ENCODE measurements at regions not wholly inside any gene's neighbourhood (a gene's known extent, or its start where the extent isn't known, plus 50 kb on each side); places are given as distances from the start of the nearest gene placed in this dataset.

GRCh38 chr5:67971223-67971830 is 244.2 kb upstream of the PIK3R1 start:
- Mint-ChIP-seq H3K27me3 (no peaks in the 10 kb centered on the region), H3K36me3 (no peaks in the 10 kb centered on the region), H3K4me1 (no peaks in the 10 kb centered on the region), H3K4me3 (no peak overlapping the region), H3K9me3 (ENCODE audit: low read depth) (no peaks in the 10 kb centered on the region), H3K27ac (no peak overlapping the region)
- DNase-seq = no peak
- no peak for ATAC-seq
- CTCF ChIA-PET = no interaction called here

DNA sequence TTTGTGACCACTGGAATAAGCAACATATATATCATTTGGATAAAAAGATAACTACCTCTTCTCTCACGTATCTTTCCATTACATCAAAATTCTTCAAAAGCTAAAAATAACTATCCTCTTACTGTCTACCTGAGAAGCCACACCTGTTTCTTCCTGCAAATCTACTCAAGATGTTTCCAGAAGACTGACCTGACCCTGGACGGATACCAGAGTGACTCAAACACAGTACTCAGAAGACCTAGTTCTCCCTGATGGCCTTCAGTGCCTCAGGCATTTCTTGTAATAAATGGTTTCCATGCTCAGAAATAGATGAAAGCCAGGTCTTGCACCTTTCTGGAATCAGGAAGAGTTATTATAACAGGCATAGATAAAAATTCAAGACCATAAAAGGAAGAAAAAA is 245.9 kb upstream of the PIK3R1 start:
- Mint-ChIP-seq H3K27me3 (peaks cover 2% of the 10 kb centered on the region), H3K27ac (no peak overlapping the region), H3K4me3 (no peak overlapping the region), H3K4me1 (no peaks in the 10 kb centered on the region), H3K36me3 (no peaks in the 10 kb centered on the region), H3K9me3 (ENCODE audit: low read depth) (no peaks in the 10 kb centered on the region)
- DNase-seq (no peak), ATAC-seq (no peak)
- CTCF ChIA-PET = no interaction called here

GRCh38 chr5:67969176-67969575 is 246.4 kb upstream of the PIK3R1 start:
- Mint-ChIP-seq H3K9me3 (ENCODE audit: low read depth) (no peaks in the 10 kb centered on the region), H3K27ac (no peak overlapping the region), H3K4me1 (no peaks in the 10 kb centered on the region), H3K27me3 (peaks cover 2% of the 10 kb centered on the region), H3K36me3 (no peaks in the 10 kb centered on the region), H3K4me3 (no peak overlapping the region)
- no peak for ATAC-seq
- CTCF ChIA-PET = no interaction called here
- DNase-seq = no peak

GRCh38 chr5:67966712-67967111 is 248.8 kb upstream of the PIK3R1 start:
- peaks cover 5% of the 10 kb centered on the region for H3K27me3 Mint-ChIP-seq
- H3K4me3 Mint-ChIP-seq = no peak overlapping the region
- ATAC-seq (no peak), DNase-seq (no peak)
- CTCF ChIA-PET = no interaction called here
- H3K4me1 Mint-ChIP-seq = no peaks in the 10 kb centered on the region
- no peak overlapping the region for H3K27ac Mint-ChIP-seq
- no peaks in the 10 kb centered on the region for H3K9me3 Mint-ChIP-seq (ENCODE audit: low read depth)
- no peaks in the 10 kb centered on the region for H3K36me3 Mint-ChIP-seq

GRCh38 chr5:67964619-67965018 is 250.9 kb upstream of the PIK3R1 start:
- Mint-ChIP-seq H3K4me3 (no peak overlapping the region), H3K4me1 (no peaks in the 10 kb centered on the region), H3K36me3 (no peaks in the 10 kb centered on the region), H3K27ac (no peak overlapping the region), H3K27me3 (peaks cover 5% of the 10 kb centered on the region), H3K9me3 (ENCODE audit: low read depth) (no peaks in the 10 kb centered on the region)
- DNase-seq (no peak), ATAC-seq (no peak)
- CTCF ChIA-PET = no interaction called here

DNA sequence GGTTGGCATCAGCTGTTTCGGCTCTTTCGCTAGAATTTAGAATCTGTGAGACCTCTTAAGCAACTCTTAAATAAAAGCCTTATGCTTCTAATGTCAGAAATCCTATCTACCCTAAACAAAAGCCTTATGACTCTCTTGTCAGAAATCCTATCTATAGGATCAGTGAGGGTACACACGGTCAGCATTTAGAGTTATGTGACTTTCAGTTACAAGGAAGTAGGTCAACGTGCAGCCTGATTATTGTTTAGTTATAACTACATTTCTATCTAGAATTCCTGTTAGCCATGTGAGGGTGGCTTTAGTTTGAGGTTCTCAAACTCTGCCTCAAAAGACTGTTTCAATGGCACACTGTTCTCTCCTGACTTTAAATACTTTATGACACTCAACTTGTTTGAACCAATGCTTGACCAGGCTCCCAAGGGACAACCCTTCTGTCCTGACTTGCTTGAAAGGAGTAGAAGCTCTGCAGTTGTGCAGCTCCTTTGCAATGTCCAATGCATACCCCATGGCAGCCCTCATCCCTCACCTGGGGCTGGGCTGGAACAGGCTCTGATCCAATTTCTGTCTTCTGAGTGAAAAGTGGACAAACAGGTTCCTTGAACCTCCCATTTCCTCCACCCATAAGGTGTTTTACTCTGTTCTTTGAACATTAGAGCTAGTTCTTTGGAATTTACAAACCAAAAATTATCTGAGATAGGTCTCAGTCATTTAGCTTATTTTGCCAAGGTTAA is 251.6 kb upstream of the PIK3R1 start:
- DNase-seq (no peak), ATAC-seq (no peak)
- no peaks in the 10 kb centered on the region for H3K36me3 Mint-ChIP-seq
- peaks cover 5% of the 10 kb centered on the region for H3K27me3 Mint-ChIP-seq
- CTCF ChIA-PET = no interaction called here
- no peak overlapping the region for H3K27ac Mint-ChIP-seq
- no peak overlapping the region for H3K4me3 Mint-ChIP-seq
- H3K4me1 Mint-ChIP-seq = no peaks in the 10 kb centered on the region
- no peaks in the 10 kb centered on the region for H3K9me3 Mint-ChIP-seq (ENCODE audit: low read depth)

- Mint-ChIP-seq H3K27me3 (peaks cover 5% of the 10 kb centered on the region), H3K9me3 (ENCODE audit: low read depth) (no peaks in the 10 kb centered on the region), H3K36me3 (no peaks in the 10 kb centered on the region), H3K4me1 (no peaks in the 10 kb centered on the region), H3K27ac (no peak overlapping the region), H3K4me3 (no peak overlapping the region)
- no peak for ATAC-seq
- CTCF ChIA-PET = no interaction called here
- DNase-seq = no peak
These were observed 254.6 kb upstream of the PIK3R1 start for GRCh38 chr5:67960939-67961338.

- Mint-ChIP-seq H3K4me1 (no peaks in the 10 kb centered on the region), H3K36me3 (no peaks in the 10 kb centered on the region), H3K27ac (no peak overlapping the region), H3K4me3 (no peak overlapping the region), H3K9me3 (ENCODE audit: low read depth) (no peaks in the 10 kb centered on the region), H3K27me3 (peaks cover 16% of the 10 kb centered on the region)
- ATAC-seq = no peak
- DNase-seq = no peak
- CTCF ChIA-PET = no interaction called here
These were observed 258.2 kb upstream of the PIK3R1 start for GRCh38 chr5:67957374-67957773.

DNA sequence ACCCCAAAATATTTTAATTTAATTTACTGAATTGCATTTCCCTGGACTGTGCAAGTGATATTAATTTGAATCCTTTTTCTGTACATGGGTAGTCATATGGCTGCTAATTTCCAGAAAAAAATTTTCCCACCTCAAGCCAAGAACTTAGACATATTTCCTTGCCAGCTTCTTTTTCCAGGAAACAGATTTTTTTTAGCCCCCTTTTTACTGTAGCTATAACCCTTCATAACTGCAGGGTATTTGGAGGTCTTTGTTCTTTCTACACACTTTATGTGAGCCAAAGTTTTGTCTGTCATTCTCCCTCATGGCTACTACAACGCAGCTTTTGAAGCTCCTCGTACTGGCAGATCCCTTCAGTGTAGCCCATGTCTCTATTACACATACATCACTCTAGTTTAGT is 261.2 kb upstream of the PIK3R1 start:
- no peak for DNase-seq
- H3K36me3 Mint-ChIP-seq = no peaks in the 10 kb centered on the region
- H3K27me3 Mint-ChIP-seq = peaks cover 12% of the 10 kb centered on the region
- CTCF ChIA-PET = no interaction called here
- no peak overlapping the region for H3K27ac Mint-ChIP-seq
- no peak overlapping the region for H3K4me3 Mint-ChIP-seq
- H3K9me3 Mint-ChIP-seq (ENCODE audit: low read depth) = no peaks in the 10 kb centered on the region
- ATAC-seq = no peak
- no peaks in the 10 kb centered on the region for H3K4me1 Mint-ChIP-seq

GRCh38 chr5:67942421-67942820 is 273.1 kb upstream of the PIK3R1 start:
- CTCF ChIA-PET = no interaction called here
- Mint-ChIP-seq H3K36me3 (no peaks in the 10 kb centered on the region), H3K27me3 (peaks cover 12% of the 10 kb centered on the region), H3K4me1 (no peaks in the 10 kb centered on the region), H3K4me3 (no peak overlapping the region), H3K9me3 (ENCODE audit: low read depth) (no peaks in the 10 kb centered on the region), H3K27ac (no peak overlapping the region)
- DNase-seq (no peak), ATAC-seq (no peak)

- ATAC-seq (no peak), DNase-seq (no peak)
- CTCF ChIA-PET = interaction anchor here (0.8 kb wide), 1 partner anchor 14 kb away, joined by 3 read pairs; no protein-coding TSS in a partner anchor
- Mint-ChIP-seq H3K4me3 (no peak overlapping the region), H3K27ac (no peak overlapping the region), H3K36me3 (no peaks in the 10 kb centered on the region), H3K9me3 (ENCODE audit: low read depth) (no peaks in the 10 kb centered on the region), H3K4me1 (no peaks in the 10 kb centered on the region), H3K27me3 (peaks cover 16% of the 10 kb centered on the region)
These were observed 273.7 kb upstream of the PIK3R1 start for GRCh38 chr5:67941614-67942401.

DNA sequence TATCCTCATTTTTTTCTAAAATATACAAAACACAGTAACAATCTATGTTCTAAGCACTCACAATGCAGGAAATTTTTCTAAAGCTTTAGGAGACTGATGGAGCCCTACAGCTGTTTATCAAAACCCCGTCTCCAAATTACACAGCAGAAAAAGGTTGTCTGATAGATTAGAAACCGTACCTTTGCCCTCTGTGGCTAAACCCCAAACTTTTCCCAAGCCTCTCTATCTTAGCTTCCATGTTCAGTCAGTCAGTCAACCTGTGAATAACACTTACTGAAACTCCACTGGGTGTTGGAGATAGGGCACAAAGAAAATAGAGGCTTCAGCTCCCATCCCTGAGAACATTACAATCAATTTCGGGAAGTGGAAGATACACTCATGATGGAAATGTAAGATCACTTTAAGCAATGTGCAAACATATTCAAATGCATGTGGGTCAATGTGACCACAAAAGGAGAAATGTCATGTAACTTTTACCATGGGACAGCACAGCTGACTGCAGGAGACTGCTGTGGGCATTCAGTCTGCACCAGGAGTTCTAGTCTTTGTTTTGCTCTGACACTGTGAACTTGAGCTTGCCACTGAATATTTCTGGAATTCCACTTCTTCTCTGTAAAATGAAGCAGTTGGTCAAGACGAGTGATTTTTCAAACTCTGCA is 279.5 kb upstream of the PIK3R1 start:
- no peak for DNase-seq
- H3K27ac Mint-ChIP-seq = no peak overlapping the region
- no peaks in the 10 kb centered on the region for H3K9me3 Mint-ChIP-seq (ENCODE audit: low read depth)
- H3K36me3 Mint-ChIP-seq = no peaks in the 10 kb centered on the region
- no peak overlapping the region for H3K4me3 Mint-ChIP-seq
- peaks cover 3% of the 10 kb centered on the region for H3K27me3 Mint-ChIP-seq
- no peak for ATAC-seq
- H3K4me1 Mint-ChIP-seq = no peaks in the 10 kb centered on the region
- CTCF ChIA-PET = no interaction called here

- Mint-ChIP-seq H3K4me3 (no peak overlapping the region), H3K27me3 (peaks cover 3% of the 10 kb centered on the region), H3K4me1 (no peaks in the 10 kb centered on the region), H3K27ac (no peak overlapping the region), H3K9me3 (ENCODE audit: low read depth) (peaks cover 3% of the 10 kb centered on the region), H3K36me3 (no peaks in the 10 kb centered on the region)
- CTCF ChIA-PET = no interaction called here
- DNase-seq = no peak
- ATAC-seq = no peak
These were observed 280.6 kb upstream of the PIK3R1 start for GRCh38 chr5:67934976-67935375.

DNA sequence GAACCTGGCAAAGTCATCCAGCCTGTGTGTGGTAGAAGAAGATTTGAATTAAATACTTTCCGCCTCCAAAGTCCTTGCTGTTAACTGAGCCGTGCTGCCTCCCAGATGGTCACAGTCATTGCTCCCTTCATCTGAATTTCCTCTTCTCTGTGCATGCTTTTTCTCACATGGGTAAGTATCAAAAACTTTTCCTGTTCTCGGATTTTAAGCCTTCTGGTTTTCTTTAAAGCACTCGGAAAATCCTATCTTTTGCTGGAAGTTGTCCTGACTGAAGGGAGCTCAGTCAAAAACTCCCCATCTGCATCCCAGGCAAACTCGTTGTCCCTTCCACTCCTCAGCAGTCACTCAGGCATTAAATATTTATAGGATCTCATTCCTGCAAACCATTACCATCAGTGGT is 290.0 kb upstream of the PIK3R1 start:
- DNase-seq (no peak), ATAC-seq (no peak)
- no peaks in the 10 kb centered on the region for H3K4me1 Mint-ChIP-seq
- H3K9me3 Mint-ChIP-seq (ENCODE audit: low read depth) = peaks cover 1% of the 10 kb centered on the region
- H3K27ac Mint-ChIP-seq = no peak overlapping the region
- CTCF ChIA-PET = no interaction called here
- H3K36me3 Mint-ChIP-seq = no peaks in the 10 kb centered on the region
- no peak overlapping the region for H3K4me3 Mint-ChIP-seq
- H3K27me3 Mint-ChIP-seq = peaks cover 4% of the 10 kb centered on the region

Measured in activated CD8-positive, alpha-beta memory T cell treated with anti-CD3 and anti-CD28 coated beads, Interleukin-2, amount 10 ng/mL, durations not matched to agents 7 days and 5 days (primary cell).